ENCODE measurements at regions not wholly inside any gene's neighbourhood (a gene's known extent, or its start where the extent isn't known, plus 50 kb on each side); places are given as distances from the start of the nearest gene placed in this dataset.

DNA sequence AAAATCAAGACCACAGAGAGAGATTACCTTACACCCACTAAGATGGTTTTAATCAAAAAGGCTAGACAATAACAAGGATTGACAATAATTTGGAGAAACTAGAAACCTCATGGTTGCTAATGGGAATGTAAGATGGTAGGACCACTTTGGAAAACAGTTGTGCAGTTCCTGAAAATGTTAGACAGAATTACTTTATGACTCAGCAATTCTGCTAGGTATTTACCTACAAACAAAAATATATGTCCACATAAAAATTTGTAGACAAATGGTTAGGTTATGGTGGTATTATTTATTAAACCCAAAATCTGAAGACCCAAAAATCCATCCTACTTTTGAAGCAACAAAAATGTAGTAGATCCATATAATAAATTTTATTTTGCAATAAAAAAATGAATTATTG is 1027.0 kb upstream of the ADGRL3 start:
- no peaks in the 10 kb centered on the region for H3K27me3 Mint-ChIP-seq (ENCODE audit: low read depth)

More for the DNA sequence above, 1027.0 kb upstream of the ADGRL3 start:
- H3K4ac ChIP-seq (ENCODE audit: low read depth, low read length): no peak overlapping the region
- Mint-ChIP-seq H3K27ac (no peak overlapping the region), H3K9me3 (no peaks in the 10 kb centered on the region; a peak in 2 of 5 replicates), H3K36me3 (ENCODE audit: insufficient read depth in 1 of 3, low read depth in 3 of 3) (no peaks in the 10 kb centered on the region; a peak in 1 of 7 replicates), H3K4me3 (no peak overlapping the region), H3K4me1 (no peaks in the 10 kb centered on the region)
- H4K8ac ChIP-seq (replicated peaks; ENCODE audit: insufficient read length, low read depth, low read length): no peak overlapping the region
- H2BK5ac ChIP-seq (ENCODE audit: insufficient read length, low read length): no peak overlapping the region
- H2AFZ ChIP-seq (ENCODE audit: low read length): no peak overlapping the region
- H3K79me1 ChIP-seq (ENCODE audit: insufficient read depth, low read depth, low read length, poor library complexity, severe bottlenecking): no peaks in the 10 kb centered on the region
- no peak overlapping the region for H3K23ac ChIP-seq (ENCODE audit: insufficient read length, low read depth, low read length)
- no peak overlapping the region for H4K5ac ChIP-seq (ENCODE audit: insufficient read length, low read depth, low read length)
- no peaks in the 10 kb centered on the region for H3K4me1 ChIP-seq (ENCODE audit: insufficient read depth, low read length)
- H4K91ac ChIP-seq (ENCODE audit: insufficient read length, low read depth, low read length): no peak overlapping the region
- H3K14ac ChIP-seq (ENCODE audit: insufficient read depth, low read length): no peak overlapping the region
- no peaks in the 10 kb centered on the region for H3K23me2 ChIP-seq (ENCODE audit: insufficient read length, low read depth, low read length, poor library complexity, severe bottlenecking)
- TF ChIP-seq, protein P1, sequence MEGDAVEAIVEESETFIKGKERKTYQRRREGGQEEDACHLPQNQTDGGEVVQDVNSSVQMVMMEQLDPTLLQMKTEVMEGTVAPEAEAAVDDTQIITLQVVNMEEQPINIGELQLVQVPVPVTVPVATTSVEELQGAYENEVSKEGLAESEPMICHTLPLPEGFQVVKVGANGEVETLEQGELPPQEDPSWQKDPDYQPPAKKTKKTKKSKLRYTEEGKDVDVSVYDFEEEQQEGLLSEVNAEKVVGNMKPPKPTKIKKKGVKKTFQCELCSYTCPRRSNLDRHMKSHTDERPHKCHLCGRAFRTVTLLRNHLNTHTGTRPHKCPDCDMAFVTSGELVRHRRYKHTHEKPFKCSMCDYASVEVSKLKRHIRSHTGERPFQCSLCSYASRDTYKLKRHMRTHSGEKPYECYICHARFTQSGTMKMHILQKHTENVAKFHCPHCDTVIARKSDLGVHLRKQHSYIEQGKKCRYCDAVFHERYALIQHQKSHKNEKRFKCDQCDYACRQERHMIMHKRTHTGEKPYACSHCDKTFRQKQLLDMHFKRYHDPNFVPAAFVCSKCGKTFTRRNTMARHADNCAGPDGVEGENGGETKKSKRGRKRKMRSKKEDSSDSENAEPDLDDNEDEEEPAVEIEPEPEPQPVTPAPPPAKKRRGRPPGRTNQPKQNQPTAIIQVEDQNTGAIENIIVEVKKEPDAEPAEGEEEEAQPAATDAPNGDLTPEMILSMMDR (conservative IDR thresholded peaks at IDR 0.05): no peak
- no peaks in the 10 kb centered on the region for H3K9me3 ChIP-seq (ENCODE audit: control insufficient read depth, low read depth, low read length)
- no peak overlapping the region for H3K56ac ChIP-seq (ENCODE audit: insufficient read length, low read depth, low read length)
- no peak overlapping the region for H2AK5ac ChIP-seq (ENCODE audit: insufficient read length, low read length)
- H2BK12ac ChIP-seq (ENCODE audit: insufficient read length, low read depth, low read length): no peak overlapping the region
- H2BK15ac ChIP-seq (ENCODE audit: low read depth, low read length): no peak overlapping the region
- no peak overlapping the region for H3T11ph ChIP-seq (ENCODE audit: low read length)
- H3K79me2 ChIP-seq (ENCODE audit: insufficient read depth, low read length): no peaks in the 10 kb centered on the region
- DNase-seq: no peak
- no peak overlapping the region for H2BK120ac ChIP-seq (ENCODE audit: low read depth, low read length, poor library complexity, severe bottlenecking)
- no peak overlapping the region for H2BK20ac ChIP-seq (ENCODE audit: low read depth, low read length, poor library complexity, severe bottlenecking)
- no peak overlapping the region for H3K27ac ChIP-seq (ENCODE audit: insufficient read length, low read depth, low read length)
- H3K4me2 ChIP-seq (ENCODE audit: insufficient read depth, insufficient read length, low read length): no peak overlapping the region
- H3K27me3 ChIP-seq (ENCODE audit: insufficient read depth, low read length): no peaks in the 10 kb centered on the region
- no peak overlapping the region for H3K9ac ChIP-seq (ENCODE audit: extremely low read depth, insufficient read length, low read length)
- H4K20me1 ChIP-seq (ENCODE audit: control insufficient read depth, insufficient read depth, insufficient read length): no peaks in the 10 kb centered on the region
- no peak overlapping the region for H3K18ac ChIP-seq (ENCODE audit: insufficient read length, low read depth, low read length)

All from H9 (cell line).